Calu3 (cell line): ENCODE measurements at regions not wholly inside any gene's neighbourhood (a gene's known extent, or its start where the extent isn't known, plus 50 kb on each side); places are given as distances from the start of the nearest gene placed in this dataset.

Experiments used
- BruUV-seq: library from RNA; stranded (reverse); fragments of 400-500 nt; replicated peaks from 2 replicates; lab custom pipeline; 2021; lab: Mats Ljungman, UMichigan
- CTCF ChIA-PET: fragments of 300-600 bp; sonication (Branson Sonifier 250); formaldehyde crosslinking; loops from one replicate; lab custom pipeline; 2022; ENCODE audit warnings: antibody characterized with exemption; lab: Charles Lee
- DNase-seq: peaks from one replicate; pipeline ENCODE4 v3.0.0; 2022
- H3K27ac Mint-ChIP-seq: one replicate; pipeline ENCODE4 v1.8.0; 2022; ENCODE audit warnings: mixed read lengths; ENCODE audit not compliant: unreplicated experiment
- H3K27me3 Mint-ChIP-seq: one replicate; pipeline ENCODE4 v1.8.0; 2022; ENCODE audit warnings: mixed read lengths; ENCODE audit not compliant: unreplicated experiment
- H3K36me3 Mint-ChIP-seq: one replicate; pipeline ENCODE4 v1.8.0; 2022; ENCODE audit warnings: mild to moderate bottlenecking, moderate library complexity, mixed read lengths; ENCODE audit not compliant: insufficient read depth, unreplicated experiment
- H3K4me1 Mint-ChIP-seq: one replicate; pipeline ENCODE4 v1.8.0; 2022; ENCODE audit warnings: mild to moderate bottlenecking, low read depth, mixed read lengths; ENCODE audit not compliant: unreplicated experiment
- H3K4me3 Mint-ChIP-seq: one replicate; pipeline ENCODE4 v1.8.0; 2022; ENCODE audit warnings: mild to moderate bottlenecking, low read depth, moderate library complexity, mixed read lengths; ENCODE audit not compliant: unreplicated experiment
- H3K9me3 Mint-ChIP-seq: one replicate; pipeline ENCODE4 v1.8.0; 2022; ENCODE audit warnings: low read depth, mixed read lengths; ENCODE audit not compliant: unreplicated experiment
- CTCF ChIP-seq: fragments of 200-600 bp; IDR thresholded peaks from one replicate; pipeline ENCODE4 v1.8.0; 2022; ENCODE audit warnings: antibody characterized with exemption; ENCODE audit not compliant: unreplicated experiment
- intact Hi-C: fragments of 100-400 bp; cut with micrococcal nuclease; formaldehyde crosslinking; loops from one replicate; pipeline ENCODE4 v1.10.0; 2022; ENCODE audit not compliant: unreplicated experiment

- Mint-ChIP-seq H3K4me1 (no peaks in the 10 kb centered on the region), H3K27me3 (peaks cover 50% of the 10 kb centered on the region), H3K4me3 (no peak overlapping the region), H3K36me3 (no peaks in the 10 kb centered on the region), H3K9me3 (peaks cover 3% of the 10 kb centered on the region), H3K27ac (no peak overlapping the region)
- no TSS peak for BruUV-seq
- no peak for TF ChIP-seq CTCF
- CTCF ChIA-PET, result no interaction called here
- DNase-seq, result no peak
- intact Hi-C loops, result no loop called here
Observed at GRCh38 chr9:135308821-135309762, 170.5 kb upstream of the PPP1R26 start.

GRCh38 chr9:135309763-135310125, 169.8 kb upstream of the PPP1R26 start:
- H3K27me3 Mint-ChIP-seq, result peaks cover 43% of the 10 kb centered on the region
- BruUV-seq, result no TSS peak
- no peak for DNase-seq
- no peaks in the 10 kb centered on the region for H3K4me1 Mint-ChIP-seq
- intact Hi-C loops, result no loop called here
- no peak for TF ChIP-seq CTCF
- H3K4me3 Mint-ChIP-seq, result no peak overlapping the region
- H3K27ac Mint-ChIP-seq, result no peak overlapping the region
- H3K9me3 Mint-ChIP-seq, result no peaks in the 10 kb centered on the region
- no peaks in the 10 kb centered on the region for H3K36me3 Mint-ChIP-seq
- CTCF ChIA-PET, result no interaction called here

- DNase-seq, result no peak
- no peaks in the 10 kb centered on the region for H3K9me3 Mint-ChIP-seq
- H3K27me3 Mint-ChIP-seq, result peaks cover 41% of the 10 kb centered on the region
- CTCF ChIA-PET, result no interaction called here
- no peaks in the 10 kb centered on the region for H3K4me1 Mint-ChIP-seq
- no peak overlapping the region for H3K4me3 Mint-ChIP-seq
- no TSS peak for BruUV-seq
- no peaks in the 10 kb centered on the region for H3K36me3 Mint-ChIP-seq
- no peak for TF ChIP-seq CTCF
- H3K27ac Mint-ChIP-seq, result no peak overlapping the region
- intact Hi-C loops, result no loop called here
Observed at GRCh38 chr9:135310134-135310533, 169.4 kb upstream of the PPP1R26 start.

DNA sequence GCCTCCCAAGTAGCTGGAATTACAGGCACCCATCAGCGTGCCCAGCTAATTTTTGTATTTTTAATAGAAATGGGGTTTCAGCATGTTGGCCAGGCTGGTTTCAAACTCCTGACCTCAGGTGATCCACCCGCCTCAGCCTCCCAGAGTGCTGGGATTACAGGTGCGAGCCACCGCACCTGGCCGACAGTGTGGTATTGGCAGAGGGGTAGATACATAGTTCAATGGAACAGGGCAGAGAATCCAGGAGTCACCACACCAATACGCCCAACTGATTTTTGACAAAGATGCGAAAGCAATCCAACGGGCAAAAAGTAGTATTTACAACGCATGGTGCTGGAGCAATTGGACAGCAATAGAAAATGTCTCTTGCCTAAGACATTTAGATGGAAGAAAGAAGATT, 164.0 kb upstream of the PPP1R26 start:
- H3K9me3 Mint-ChIP-seq, result no peaks in the 10 kb centered on the region
- CTCF ChIA-PET, result no interaction called here
- no peak overlapping the region for H3K27ac Mint-ChIP-seq
- no peak for DNase-seq
- H3K27me3 Mint-ChIP-seq, result no peaks in the 10 kb centered on the region
- H3K4me1 Mint-ChIP-seq, result no peaks in the 10 kb centered on the region
- H3K36me3 Mint-ChIP-seq, result no peaks in the 10 kb centered on the region
- no peak overlapping the region for H3K4me3 Mint-ChIP-seq
- intact Hi-C loops, result no loop called here
- TF ChIP-seq CTCF, result no peak
- BruUV-seq, result no TSS peak
